ENCODE measurements at regions not wholly inside any gene's neighbourhood (a gene's known extent, or its start where the extent isn't known, plus 50 kb on each side); places are given as distances from the start of the nearest gene placed in this dataset.

GRCh38 chr14:97843066-97843465 lies 1045.9 kb downstream of the VRK1 start:
- no peak for TF ChIP-seq CTCF (IDR thresholded peaks at IDR 0.05; ENCODE audit: insufficient read depth, low read depth, low read length)
- no peak for TF ChIP-seq EZH2 (IDR thresholded peaks at IDR 0.05; ENCODE audit: insufficient read depth, low read length)

Measured in astrocyte (in vitro differentiated cells and primary cell).